ENCODE measurements at regions not wholly inside any gene's neighbourhood (a gene's known extent, or its start where the extent isn't known, plus 50 kb on each side); places are given as distances from the start of the nearest gene placed in this dataset.
"Not testable (repeated sequence)": the region's sequence is repeated elsewhere in the genome, so short reads cannot be mapped to it uniquely, and the experiment has no call there.

DNA sequence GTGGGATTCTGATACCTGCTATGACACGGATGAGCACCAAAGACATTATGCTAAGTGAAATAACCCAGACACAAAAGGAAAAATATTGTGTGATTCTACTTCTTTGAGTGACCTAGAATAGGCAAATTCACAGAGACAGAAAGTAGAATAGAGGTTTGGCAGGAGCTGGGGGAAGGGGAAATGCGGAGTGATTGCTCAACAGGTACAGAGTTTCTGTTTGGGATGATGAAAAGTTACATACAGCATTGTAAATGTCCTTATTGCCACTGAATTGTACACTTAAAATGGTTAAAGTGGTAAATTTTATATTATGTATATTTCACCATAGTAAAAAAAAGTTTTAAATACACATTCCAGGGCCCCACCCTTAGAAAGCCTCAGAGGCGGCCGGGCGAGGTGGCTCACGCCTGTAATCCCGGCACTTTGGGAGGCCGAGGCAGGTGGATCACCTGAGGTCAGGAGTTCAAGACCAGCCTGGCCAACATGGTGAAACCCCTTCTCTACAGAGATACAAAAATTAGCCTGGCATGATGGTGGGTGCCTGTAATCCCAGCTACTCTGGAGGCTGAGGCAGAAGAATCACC, 72.3 kb downstream of the ARF6 start:
- TF ChIP-seq, protein P1, sequence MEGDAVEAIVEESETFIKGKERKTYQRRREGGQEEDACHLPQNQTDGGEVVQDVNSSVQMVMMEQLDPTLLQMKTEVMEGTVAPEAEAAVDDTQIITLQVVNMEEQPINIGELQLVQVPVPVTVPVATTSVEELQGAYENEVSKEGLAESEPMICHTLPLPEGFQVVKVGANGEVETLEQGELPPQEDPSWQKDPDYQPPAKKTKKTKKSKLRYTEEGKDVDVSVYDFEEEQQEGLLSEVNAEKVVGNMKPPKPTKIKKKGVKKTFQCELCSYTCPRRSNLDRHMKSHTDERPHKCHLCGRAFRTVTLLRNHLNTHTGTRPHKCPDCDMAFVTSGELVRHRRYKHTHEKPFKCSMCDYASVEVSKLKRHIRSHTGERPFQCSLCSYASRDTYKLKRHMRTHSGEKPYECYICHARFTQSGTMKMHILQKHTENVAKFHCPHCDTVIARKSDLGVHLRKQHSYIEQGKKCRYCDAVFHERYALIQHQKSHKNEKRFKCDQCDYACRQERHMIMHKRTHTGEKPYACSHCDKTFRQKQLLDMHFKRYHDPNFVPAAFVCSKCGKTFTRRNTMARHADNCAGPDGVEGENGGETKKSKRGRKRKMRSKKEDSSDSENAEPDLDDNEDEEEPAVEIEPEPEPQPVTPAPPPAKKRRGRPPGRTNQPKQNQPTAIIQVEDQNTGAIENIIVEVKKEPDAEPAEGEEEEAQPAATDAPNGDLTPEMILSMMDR (IDR thresholded peaks at IDR 0.05) = not testable (repeated sequence)
- TF ChIP-seq EZH2 (IDR thresholded peaks at IDR 0.05; ENCODE audit: borderline replicate concordance, insufficient read depth, low read depth, low read length, poor library complexity, severe bottlenecking) = not testable (repeated sequence)
